ENCODE measurements at regions not wholly inside any gene's neighbourhood (a gene's known extent, or its start where the extent isn't known, plus 50 kb on each side); places are given as distances from the start of the nearest gene placed in this dataset.

GRCh38 chr2:136420346-136420745 lies 302.4 kb upstream of the CXCR4 start:
- H3K4me3 ChIP-seq (ENCODE audit: low read depth, low read length), result no peak overlapping the region
- TF ChIP-seq CTCF (conservative IDR thresholded peaks at IDR 0.05; ENCODE audit: low read depth, low read length), result no peak
- DNase-seq (ENCODE audit: low read depth), result no peak

GRCh38 chr2:136411946-136412345 lies 294.0 kb upstream of the CXCR4 start:
- no peak for TF ChIP-seq CTCF (conservative IDR thresholded peaks at IDR 0.05; ENCODE audit: low read depth, low read length)
- DNase-seq (ENCODE audit: low read depth), result no peak
- no peak overlapping the region for H3K4me3 ChIP-seq (ENCODE audit: low read depth, low read length)

- H3K4me3 ChIP-seq (ENCODE audit: low read depth, low read length), result no peak overlapping the region
- DNase-seq (ENCODE audit: low read depth), result no peak
- TF ChIP-seq CTCF (conservative IDR thresholded peaks at IDR 0.05; ENCODE audit: low read depth, low read length), result no peak
These were observed 292.7 kb upstream of the CXCR4 start for GRCh38 chr2:136410673-136411072.

GRCh38 chr2:136408795-136409194 lies 290.8 kb upstream of the CXCR4 start:
- no peak for TF ChIP-seq CTCF (conservative IDR thresholded peaks at IDR 0.05; ENCODE audit: low read depth, low read length)
- H3K4me3 ChIP-seq (ENCODE audit: low read depth, low read length), result no peak overlapping the region
- no peak for DNase-seq (ENCODE audit: low read depth)

- DNase-seq (ENCODE audit: low read depth), result no peak
- H3K4me3 ChIP-seq (ENCODE audit: low read depth, low read length), result no peak overlapping the region
- no peak for TF ChIP-seq CTCF (conservative IDR thresholded peaks at IDR 0.05; ENCODE audit: low read depth, low read length)
These were observed 290.0 kb upstream of the CXCR4 start for GRCh38 chr2:136407952-136408318.

GRCh38 chr2:136407117-136407951 lies 289.4 kb upstream of the CXCR4 start:
- H3K4me3 ChIP-seq (ENCODE audit: low read depth, low read length), result no peak overlapping the region
- DNase-seq (ENCODE audit: low read depth), result no peak
- TF ChIP-seq CTCF (conservative IDR thresholded peaks at IDR 0.05; ENCODE audit: low read depth, low read length), result no peak

- no peak overlapping the region for H3K4me3 ChIP-seq (ENCODE audit: low read depth, low read length)
- DNase-seq (ENCODE audit: low read depth), result no peak
- no peak for TF ChIP-seq CTCF (conservative IDR thresholded peaks at IDR 0.05; ENCODE audit: low read depth, low read length)
These were observed 287.0 kb upstream of the CXCR4 start for GRCh38 chr2:136404925-136405324.
